Lower leg skin (tissue), 4 donors: ENCODE measurements at regions not wholly inside any gene's neighbourhood (a gene's known extent, or its start where the extent isn't known, plus 50 kb on each side); places are given as distances from the start of the nearest gene placed in this dataset.
"Not testable (repeated sequence)": the region's sequence is repeated elsewhere in the genome, so short reads cannot be mapped to it uniquely, and the experiment has no call there.

ENCODE experiments used
- DNase-seq, 2 donors: peaks; one replicate each; pipeline ENCODE4 v3.0.0-alpha.2; 2019; ENCODE audit warnings: low spot score in 2 of 2
- H3K4me3 ChIP-seq: fragments of 200-600 bp; sonication (generic); 2 replicates; pipeline ENCODE4 v1.5.1; 2017; ENCODE audit warnings: mild to moderate bottlenecking, low read depth; ENCODE audit not compliant: poor library complexity, severe bottlenecking
- CTCF ChIP-seq, 3 donors: fragments of 450-650 bp; IDR thresholded peaks; one replicate each; pipeline ENCODE4 v1.5.1; 2016; ENCODE audit warnings: antibody characterized with exemption in 3 of 3, mild to moderate bottlenecking in 3 of 3, moderate library complexity in 2 of 3
- POLR2A ChIP-seq, 2 donors: fragments of 450-650 bp; IDR thresholded peaks; one replicate each; pipeline ENCODE4 v1.6.1; 2016 to 2017; ENCODE audit warnings: antibody characterized with exemption in 2 of 2, mild to moderate bottlenecking in 1 of 2, moderate library complexity in 1 of 2
- WGBS, 2 donors: methylation state at CpG; one replicate each; pipeline ENCODE4 v1.1.5; 2018; 5-methylcytosine and 5-hydroxymethylcytosine counted together
- intact Hi-C: fragments of 100-400 bp; cut with DNase I; formaldehyde crosslinking; loops from one replicate; pipeline ENCODE4 v1.15.0; 2023; ENCODE audit warnings: low total_unique reads

DNA sequence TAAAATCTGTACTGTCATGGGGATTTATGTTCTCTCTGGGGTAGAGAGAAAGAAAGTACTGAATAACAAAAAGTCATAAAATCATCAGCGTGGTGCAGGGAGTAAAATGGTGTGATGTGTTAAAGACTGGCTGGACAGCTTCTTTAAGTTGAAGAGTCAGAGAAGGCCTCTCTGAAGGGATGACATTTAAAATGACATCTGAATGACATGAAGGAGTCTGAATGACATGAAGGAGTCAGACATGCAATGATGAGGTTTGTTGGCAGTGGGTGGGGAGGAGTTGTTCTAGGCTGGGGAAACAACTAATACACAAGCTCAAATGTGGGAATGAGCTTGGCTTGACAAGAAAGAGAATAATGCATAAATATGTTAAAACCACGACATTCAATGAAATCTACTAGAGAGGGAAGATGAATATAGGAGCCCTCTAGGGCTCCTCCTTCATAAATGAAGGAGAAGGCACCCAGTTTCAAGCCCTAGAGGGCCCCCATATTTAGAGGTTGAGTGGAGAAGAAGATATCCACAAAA, 63.9 kb upstream of the KIT start:
- H3K4me3 ChIP-seq = no peak overlapping the region
- intact Hi-C loops = no loop called here
- no peak for DNase-seq
- TF ChIP-seq POLR2A (IDR thresholded peaks at IDR 0.05) = no peak
- TF ChIP-seq CTCF (IDR thresholded peaks at IDR 0.05) = no peak
- WGBS, 2 donors = 61 to 72% methylated on average over 2 of the region's 2 CpGs

DNA sequence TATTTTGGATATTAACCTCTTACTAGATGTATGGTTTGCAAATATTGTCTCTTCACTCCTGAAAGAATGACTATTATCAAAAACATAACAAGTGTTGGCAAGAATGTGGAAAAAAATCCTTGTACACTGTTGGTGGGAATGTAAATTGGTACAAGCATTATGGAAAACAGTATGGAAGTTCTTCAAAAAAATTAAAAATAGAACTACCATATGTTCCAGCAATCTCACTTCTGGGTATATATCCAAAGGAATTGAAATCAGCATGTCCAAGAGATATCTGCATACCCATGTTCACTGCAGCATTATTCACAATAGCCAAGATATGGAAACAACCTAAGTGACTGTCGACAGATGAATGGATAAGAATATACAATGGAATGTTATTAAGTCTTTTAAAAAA, 61.6 kb upstream of the KIT start:
- WGBS, 2 donors = 59 to 65% methylated on average over 1 of the region's 1 CpG
- H3K4me3 ChIP-seq = no peak overlapping the region
- TF ChIP-seq CTCF (IDR thresholded peaks at IDR 0.05) (no peak), POLR2A (IDR thresholded peaks at IDR 0.05) (no peak)
- DNase-seq = no peak
- intact Hi-C loops = no loop called here

DNA sequence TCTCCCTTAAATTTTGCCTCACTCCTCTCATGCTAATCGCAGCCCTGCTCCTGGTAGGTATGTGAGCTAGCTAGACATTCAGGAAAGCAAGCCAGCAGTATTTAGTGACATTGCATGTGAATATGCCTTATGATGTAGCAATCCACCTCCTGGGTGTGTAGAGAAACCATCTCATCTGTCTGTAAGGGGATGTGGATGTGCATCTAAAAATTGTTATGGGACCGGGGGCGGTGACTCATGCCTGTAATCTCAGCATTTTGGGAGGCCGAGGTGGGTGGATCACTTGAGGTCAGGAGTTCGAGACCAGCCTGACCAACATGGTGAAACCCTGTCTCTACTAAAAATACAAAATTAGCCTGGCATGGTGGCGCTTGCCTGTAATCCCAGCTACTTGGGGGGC, 60.1 kb upstream of the KIT start:
- WGBS, 2 donors = 94 to 95% methylated on average over 6 of the region's 6 CpGs
- not testable (repeated sequence) for DNase-seq

DNA sequence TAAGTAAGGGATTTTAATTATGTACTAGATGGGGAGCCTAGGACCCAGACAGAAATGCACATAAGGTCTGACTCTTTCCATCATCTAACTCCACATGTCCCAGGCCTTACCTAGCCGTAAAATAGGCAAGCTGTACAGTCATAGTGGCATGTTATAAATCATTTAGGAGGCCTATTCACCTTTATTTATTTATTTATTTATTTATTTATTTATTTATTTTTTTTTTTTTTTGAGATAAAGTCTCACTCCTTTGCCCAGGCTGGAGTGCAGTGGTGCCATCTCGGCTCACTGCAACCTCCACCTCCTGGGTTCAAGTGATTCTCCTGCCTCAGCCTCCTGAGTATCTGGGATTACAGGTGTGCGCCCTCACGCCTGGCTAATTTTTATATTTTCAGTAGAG, 55.6 kb upstream of the KIT start:
- WGBS, 2 donors = 83 to 97% methylated on average over 4 of the region's 4 CpGs
- DNase-seq, H3K4me3 ChIP-seq, intact Hi-C loops: not testable (repeated sequence)

More for the DNA sequence above, 60.1 kb upstream of the KIT start:
- intact Hi-C loops, H3K4me3 ChIP-seq: not testable (repeated sequence)

DNA sequence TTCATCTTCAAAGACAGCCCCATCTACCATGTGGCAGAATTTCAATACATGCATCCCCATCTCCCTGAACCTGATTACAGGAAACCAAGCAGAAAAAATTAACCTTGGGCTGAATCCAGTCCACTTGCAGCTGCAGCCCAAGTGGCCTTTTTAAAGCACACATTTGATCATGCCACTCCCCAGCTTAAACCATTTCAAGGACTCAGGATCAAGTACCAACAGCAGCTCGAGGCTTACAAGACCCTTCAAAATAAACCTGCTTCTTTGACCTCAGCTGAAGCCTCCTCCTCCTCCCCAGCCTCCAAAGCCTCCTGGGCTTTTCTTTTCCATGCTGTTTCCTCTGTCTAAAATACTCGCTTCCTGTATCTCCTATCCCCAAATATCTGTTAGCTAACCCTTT, 50.7 kb upstream of the KIT start:
- no peak for DNase-seq
- no peak overlapping the region for H3K4me3 ChIP-seq
- TF ChIP-seq CTCF (IDR thresholded peaks at IDR 0.05) (no peak), POLR2A (IDR thresholded peaks at IDR 0.05) (no peak)
- 86 to 89% methylated on average over 2 of the region's 2 CpGs for WGBS, 2 donors
- intact Hi-C loops = no loop called here

- no peak overlapping the region for H3K4me3 ChIP-seq
- DNase-seq = no peak
- intact Hi-C loops = no loop called here
- TF ChIP-seq POLR2A (IDR thresholded peaks at IDR 0.05) (no peak), CTCF (IDR thresholded peaks at IDR 0.05) (no peak)
These were observed 50.2 kb upstream of the KIT start for GRCh38 chr4:54607521-54607920.
